GM06990 (cell line): ENCODE measurements at regions not wholly inside any gene's neighbourhood (a gene's known extent, or its start where the extent isn't known, plus 50 kb on each side); places are given as distances from the start of the nearest gene placed in this dataset.

Experiments
- DNase-seq: peaks from one replicate; pipeline ENCODE4 v3.0.0-alpha.2; 2011; ENCODE audit not compliant: insufficient read length; ENCODE audit errors: extremely low read depth
- H3K27me3 ChIP-seq: replicated peaks from 2 replicates; pipeline ENCODE4 v1.6.0; 2011; ENCODE audit warnings: low read length; ENCODE audit not compliant: control insufficient read depth, insufficient read depth
- H3K36me3 ChIP-seq: 2 replicates; pipeline ENCODE4 v1.5.1; 2011; ENCODE audit warnings: low read length; ENCODE audit not compliant: control insufficient read depth, insufficient read depth
- H3K4me3 ChIP-seq: replicated peaks from 2 replicates; pipeline ENCODE4 v1.5.1; 2011; ENCODE audit warnings: low read depth, mild to moderate bottlenecking, control low read depth, low read length
- TF ChIP-seq, protein P1 (sequence below): IDR thresholded peaks from 2 replicates; pipeline ENCODE4 v1.5.1; 2011; ENCODE audit warnings: low read length, control low read depth, mild to moderate bottlenecking, inconsistent platforms; ENCODE audit not compliant: insufficient read depth, poor library complexity, severe bottlenecking

GRCh38 chr3:5045961-5046360, 66.7 kb downstream of the BHLHE40 start:
- Histone ChIP-seq H3K27me3 (no peaks in the 10 kb centered on the region), H3K36me3 (no peaks in the 10 kb centered on the region), H3K4me3 (no peak overlapping the region)
- DNase-seq: no peak
- TF ChIP-seq, protein P1, sequence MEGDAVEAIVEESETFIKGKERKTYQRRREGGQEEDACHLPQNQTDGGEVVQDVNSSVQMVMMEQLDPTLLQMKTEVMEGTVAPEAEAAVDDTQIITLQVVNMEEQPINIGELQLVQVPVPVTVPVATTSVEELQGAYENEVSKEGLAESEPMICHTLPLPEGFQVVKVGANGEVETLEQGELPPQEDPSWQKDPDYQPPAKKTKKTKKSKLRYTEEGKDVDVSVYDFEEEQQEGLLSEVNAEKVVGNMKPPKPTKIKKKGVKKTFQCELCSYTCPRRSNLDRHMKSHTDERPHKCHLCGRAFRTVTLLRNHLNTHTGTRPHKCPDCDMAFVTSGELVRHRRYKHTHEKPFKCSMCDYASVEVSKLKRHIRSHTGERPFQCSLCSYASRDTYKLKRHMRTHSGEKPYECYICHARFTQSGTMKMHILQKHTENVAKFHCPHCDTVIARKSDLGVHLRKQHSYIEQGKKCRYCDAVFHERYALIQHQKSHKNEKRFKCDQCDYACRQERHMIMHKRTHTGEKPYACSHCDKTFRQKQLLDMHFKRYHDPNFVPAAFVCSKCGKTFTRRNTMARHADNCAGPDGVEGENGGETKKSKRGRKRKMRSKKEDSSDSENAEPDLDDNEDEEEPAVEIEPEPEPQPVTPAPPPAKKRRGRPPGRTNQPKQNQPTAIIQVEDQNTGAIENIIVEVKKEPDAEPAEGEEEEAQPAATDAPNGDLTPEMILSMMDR: no peak

DNA sequence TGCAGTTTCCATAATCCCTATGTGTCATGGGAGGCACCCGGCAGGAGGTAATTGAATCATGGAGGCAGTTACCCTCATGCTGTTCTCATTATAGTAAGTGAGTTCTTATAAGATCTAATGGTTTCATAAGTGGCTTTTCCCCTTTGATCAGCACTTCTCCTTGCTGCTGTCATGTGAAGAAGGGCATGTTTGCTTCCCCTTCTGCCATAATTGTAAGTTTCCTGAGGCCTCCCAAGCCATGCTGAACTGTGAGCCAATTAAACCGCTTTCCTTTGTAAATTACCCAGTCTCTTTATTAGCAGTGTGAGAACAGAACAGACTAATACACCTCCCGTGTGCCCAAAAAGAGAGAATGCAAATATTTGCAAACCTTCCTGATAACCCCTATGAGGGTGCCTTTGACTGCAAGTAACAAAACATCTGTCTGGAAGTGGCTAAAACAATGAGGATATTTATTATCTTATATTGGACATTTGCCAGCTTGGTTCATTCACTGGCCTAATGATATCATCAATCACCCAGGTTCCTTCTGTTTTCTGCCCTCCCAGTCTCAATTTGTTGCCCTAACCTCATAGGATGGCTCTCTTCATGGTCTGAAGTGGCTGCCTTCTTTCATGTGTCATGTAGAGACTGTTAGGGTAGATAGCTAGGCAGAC, 68.7 kb downstream of the BHLHE40 start:
- no peak for DNase-seq
- TF ChIP-seq, protein P1: no peak
- Histone ChIP-seq H3K4me3 (no peak overlapping the region), H3K36me3 (no peaks in the 10 kb centered on the region), H3K27me3 (no peaks in the 10 kb centered on the region)

DNA sequence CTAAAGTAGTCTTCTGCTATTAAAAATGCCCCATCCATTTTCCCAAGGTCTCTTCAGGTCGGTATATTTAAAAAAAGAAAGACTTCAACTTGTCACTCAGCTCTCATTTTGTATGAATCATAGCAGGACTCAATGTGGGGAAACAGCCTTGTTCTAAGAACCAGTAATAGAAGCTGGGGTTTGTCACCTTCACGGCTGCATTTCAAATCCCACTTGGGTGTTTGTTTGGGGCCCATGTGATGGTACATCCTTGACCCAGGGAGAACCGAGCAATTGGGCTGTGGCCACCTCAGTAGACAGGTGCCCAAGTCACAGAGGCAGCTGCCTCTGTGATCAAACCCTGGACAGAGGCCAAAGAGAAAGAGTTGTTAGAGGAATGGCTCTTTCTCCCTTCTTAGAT, 70.3 kb upstream of the ARL8B start:
- no peaks in the 10 kb centered on the region for H3K36me3 ChIP-seq
- no peaks in the 10 kb centered on the region for H3K27me3 ChIP-seq
- no peak overlapping the region for H3K4me3 ChIP-seq
- TF ChIP-seq, protein P1: no peak
- DNase-seq: no peak

DNA sequence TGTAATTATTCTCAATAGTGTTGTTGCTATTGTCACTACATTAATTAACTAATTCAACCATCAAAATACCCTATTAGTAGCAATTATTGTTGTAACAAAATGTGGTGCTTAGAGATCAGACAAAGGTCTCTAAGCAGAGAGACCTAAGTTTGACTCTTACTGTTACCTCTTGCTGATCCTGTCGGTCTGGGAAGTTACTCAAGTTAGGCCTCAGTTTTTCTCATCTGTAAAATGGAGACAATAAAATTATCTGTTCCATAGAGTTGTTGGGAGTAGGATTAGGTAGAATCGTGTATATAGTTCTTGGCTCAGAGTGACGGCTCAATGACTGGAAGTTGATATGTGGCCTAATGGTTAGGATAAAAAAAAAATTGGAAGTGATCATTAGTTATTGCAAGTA, 69.8 kb upstream of the ARL8B start:
- TF ChIP-seq, protein P1: no peak
- Histone ChIP-seq H3K27me3 (no peaks in the 10 kb centered on the region), H3K4me3 (no peak overlapping the region), H3K36me3 (no peaks in the 10 kb centered on the region)
- DNase-seq: no peak

DNA sequence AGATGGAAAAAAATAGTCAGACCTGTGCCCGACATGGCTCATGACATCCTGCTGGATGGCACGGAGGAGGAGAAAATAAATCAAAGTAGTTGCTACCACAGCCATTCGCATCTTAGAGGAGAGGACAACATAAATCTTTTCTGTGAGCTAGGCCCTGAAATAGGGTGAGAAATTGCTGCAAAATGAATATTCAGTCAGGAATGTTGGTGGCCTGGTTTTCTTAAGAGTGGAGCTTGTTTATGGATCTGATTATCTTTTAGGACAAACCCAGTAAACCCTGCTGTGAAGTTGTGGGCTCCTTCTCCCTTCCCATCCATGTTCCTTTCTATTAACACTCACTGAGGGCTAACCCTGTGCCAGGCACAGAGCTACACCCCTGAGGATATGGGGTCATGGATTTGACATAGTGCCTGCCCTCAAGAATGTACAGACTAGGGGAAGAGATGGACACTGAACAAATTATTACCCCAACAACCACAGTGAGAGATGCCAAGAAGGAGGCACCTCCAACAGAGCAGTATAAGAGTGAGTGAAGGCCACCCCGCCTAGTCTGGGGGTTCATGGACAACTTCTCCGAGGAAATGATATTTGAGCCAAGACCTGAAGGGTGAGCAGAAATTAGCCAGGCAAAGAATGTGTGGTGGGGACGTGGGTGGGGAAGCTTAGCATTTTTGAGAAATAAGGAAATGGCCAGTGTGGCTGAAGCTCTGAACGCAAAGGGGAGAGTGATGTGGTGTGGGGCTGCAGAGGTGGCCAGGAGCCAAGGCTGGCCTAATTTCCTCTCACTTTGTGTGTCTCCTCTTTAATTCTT, 68.9 kb upstream of the ARL8B start:
- no peak overlapping the region for H3K4me3 ChIP-seq
- TF ChIP-seq, protein P1: no peak
- no peak for DNase-seq
- H3K27me3 ChIP-seq: no peaks in the 10 kb centered on the region
- H3K36me3 ChIP-seq: no peaks in the 10 kb centered on the region
